Esophagus squamous epithelium (tissue), 4 donors: ENCODE measurements at regions not wholly inside any gene's neighbourhood (a gene's known extent, or its start where the extent isn't known, plus 50 kb on each side); places are given as distances from the start of the nearest gene placed in this dataset.

Experiments
- CTCF ChIP-seq, 6 experiments: fragments of 450-650 bp in 4 of 6; fragments of 200-600 bp in 2 of 6; sonication (generic) in 2 of 6; IDR thresholded peaks; one replicate each; pipeline ENCODE4 v1.5.1; 2016 to 2019; ENCODE audit warnings: antibody characterized with exemption in 6 of 6, mild to moderate bottlenecking in 4 of 6, moderate library complexity in 4 of 6
- POLR2A ChIP-seq, 4 donors: fragments of 450-650 bp; IDR thresholded peaks; one replicate each; pipeline ENCODE4 v1.6.1; 2017; ENCODE audit warnings: antibody characterized with exemption in 4 of 4, mild to moderate bottlenecking in 4 of 4, moderate library complexity in 3 of 4

GRCh38 chr2:60212181-60212945 lies 341.1 kb downstream of the BCL11A start:
- no peak for TF ChIP-seq CTCF (IDR thresholded peaks at IDR 0.05)
- TF ChIP-seq POLR2A (IDR thresholded peaks at IDR 0.05): no peak
